Endothelial cell (in vitro differentiated cells): ENCODE measurements at regions not wholly inside any gene's neighbourhood (a gene's known extent, or its start where the extent isn't known, plus 50 kb on each side); places are given as distances from the start of the nearest gene placed in this dataset.

Experiments used
- DNase-seq: peaks from one replicate; pipeline ENCODE4 v3.0.0; 2021; ENCODE audit warnings: low spot score
- H3K27ac Mint-ChIP-seq: one replicate; pipeline ENCODE4 v1.8.0; 2021; ENCODE audit warnings: mixed read lengths, inconsistent platforms; ENCODE audit not compliant: unreplicated experiment
- H3K27me3 Mint-ChIP-seq: one replicate; pipeline ENCODE4 v1.8.0; 2021; ENCODE audit warnings: mild to moderate bottlenecking, moderate library complexity, mixed read lengths, inconsistent platforms; ENCODE audit not compliant: unreplicated experiment
- H3K36me3 Mint-ChIP-seq: one replicate; pipeline ENCODE4 v1.8.0; 2021; ENCODE audit warnings: mild to moderate bottlenecking, low read depth, mixed read lengths, inconsistent platforms; ENCODE audit not compliant: unreplicated experiment
- H3K4me1 Mint-ChIP-seq: one replicate; pipeline ENCODE4 v1.8.0; 2021; ENCODE audit warnings: mild to moderate bottlenecking, mixed read lengths, inconsistent platforms; ENCODE audit not compliant: unreplicated experiment
- H3K4me3 Mint-ChIP-seq: one replicate; pipeline ENCODE4 v1.8.0; 2021; ENCODE audit warnings: mild to moderate bottlenecking, mixed read lengths, inconsistent platforms; ENCODE audit not compliant: unreplicated experiment
- H3K9me3 Mint-ChIP-seq: one replicate; pipeline ENCODE4 v1.8.0; 2021; ENCODE audit warnings: mixed read lengths, inconsistent platforms; ENCODE audit not compliant: unreplicated experiment
- CTCF ChIP-seq: fragments of 200-600 bp; sonication (generic); IDR thresholded peaks from one replicate; pipeline ENCODE4 v1.5.0; 2021; ENCODE audit warnings: antibody characterized with exemption; ENCODE audit not compliant: unreplicated experiment

- Mint-ChIP-seq H3K9me3 (no peaks in the 10 kb centered on the region), H3K27ac (no peak overlapping the region), H3K27me3 (no peaks in the 10 kb centered on the region), H3K4me1 (peaks cover 5% of the 10 kb centered on the region), H3K36me3 (no peaks in the 10 kb centered on the region), H3K4me3 (no peak overlapping the region)
- TF ChIP-seq CTCF, result no peak
- no peak for DNase-seq
These were observed 562.9 kb upstream of the ADARB2 start for GRCh38 chr10:2300231-2300630.

- H3K4me3 Mint-ChIP-seq, result no peak overlapping the region
- H3K9me3 Mint-ChIP-seq, result no peaks in the 10 kb centered on the region
- DNase-seq, result no peak
- H3K4me1 Mint-ChIP-seq, result peaks cover 5% of the 10 kb centered on the region
- H3K36me3 Mint-ChIP-seq, result no peaks in the 10 kb centered on the region
- H3K27ac Mint-ChIP-seq, result no peak overlapping the region
- TF ChIP-seq CTCF, result no peak
- H3K27me3 Mint-ChIP-seq, result no peaks in the 10 kb centered on the region
These were observed 559.0 kb upstream of the ADARB2 start for GRCh38 chr10:2296179-2296891.

- Mint-ChIP-seq H3K27ac (no peak overlapping the region), H3K36me3 (peaks cover 4% of the 10 kb centered on the region), H3K9me3 (no peaks in the 10 kb centered on the region), H3K4me1 (peaks cover 5% of the 10 kb centered on the region), H3K4me3 (no peak overlapping the region), H3K27me3 (no peaks in the 10 kb centered on the region)
- TF ChIP-seq CTCF, result no peak
- no peak for DNase-seq
These were observed 557.4 kb upstream of the ADARB2 start for GRCh38 chr10:2294739-2295138.

- H3K27me3 Mint-ChIP-seq, result no peaks in the 10 kb centered on the region
- H3K9me3 Mint-ChIP-seq, result no peaks in the 10 kb centered on the region
- no peak for TF ChIP-seq CTCF
- no peak for DNase-seq
- H3K4me3 Mint-ChIP-seq, result no peak overlapping the region
- H3K27ac Mint-ChIP-seq, result no peak overlapping the region
- no peaks in the 10 kb centered on the region for H3K36me3 Mint-ChIP-seq
- no peaks in the 10 kb centered on the region for H3K4me1 Mint-ChIP-seq
These were observed 546.7 kb upstream of the ADARB2 start for GRCh38 chr10:2284071-2284470.

GRCh38 chr10:2282202-2282601 is 544.9 kb upstream of the ADARB2 start:
- no peaks in the 10 kb centered on the region for H3K9me3 Mint-ChIP-seq
- no peaks in the 10 kb centered on the region for H3K4me1 Mint-ChIP-seq
- DNase-seq, result no peak
- TF ChIP-seq CTCF, result no peak
- no peaks in the 10 kb centered on the region for H3K27me3 Mint-ChIP-seq
- no peak overlapping the region for H3K4me3 Mint-ChIP-seq
- no peak overlapping the region for H3K27ac Mint-ChIP-seq
- no peaks in the 10 kb centered on the region for H3K36me3 Mint-ChIP-seq
